ENCODE measurements at regions not wholly inside any gene's neighbourhood (a gene's known extent, or its start where the extent isn't known, plus 50 kb on each side); places are given as distances from the start of the nearest gene placed in this dataset.
"Not testable (repeated sequence)": the region's sequence is repeated elsewhere in the genome, so short reads cannot be mapped to it uniquely, and the experiment has no call there.

DNA sequence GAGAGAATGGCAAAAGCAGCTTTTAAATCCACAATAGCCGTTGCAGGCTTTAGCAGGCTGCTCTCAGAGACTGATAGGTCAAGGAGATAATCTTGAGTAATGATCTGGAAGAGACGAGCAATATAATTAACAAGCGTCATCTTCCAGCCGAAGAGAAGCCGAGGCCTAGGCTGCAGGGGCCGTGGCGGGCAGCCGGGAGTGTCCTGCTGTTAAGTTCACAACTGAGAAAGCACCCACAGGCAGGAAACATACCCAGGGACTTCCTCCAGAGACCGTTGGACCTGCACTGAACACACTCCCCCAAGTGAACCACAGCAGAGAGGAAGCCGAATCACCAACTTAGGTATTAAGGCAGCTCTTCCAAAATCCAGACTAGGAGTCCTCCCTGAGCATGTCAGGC is 182.3 kb downstream of the IRX2 start:
- no peak for DNase-seq (ENCODE audit: low spot score)

DNA sequence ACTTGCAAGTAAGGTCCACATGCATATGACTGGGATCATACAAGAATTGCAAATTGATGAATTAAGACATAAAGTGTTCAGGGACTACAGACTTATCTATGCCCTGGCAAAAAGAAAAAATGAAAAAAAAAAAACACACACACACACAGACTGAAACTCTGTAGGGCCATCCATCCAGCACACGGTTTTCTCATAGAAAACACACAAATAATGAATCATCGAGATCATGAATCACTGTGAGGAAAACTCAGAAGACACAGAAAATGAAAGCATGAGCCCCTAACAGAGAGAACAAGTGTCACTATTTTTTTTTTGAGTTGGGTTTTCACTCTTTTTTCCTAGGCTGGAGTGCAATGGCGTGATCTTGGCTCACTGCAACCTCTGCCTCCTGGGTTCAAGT is 185.2 kb downstream of the IRX2 start:
- no peak for DNase-seq (ENCODE audit: low spot score)

DNA sequence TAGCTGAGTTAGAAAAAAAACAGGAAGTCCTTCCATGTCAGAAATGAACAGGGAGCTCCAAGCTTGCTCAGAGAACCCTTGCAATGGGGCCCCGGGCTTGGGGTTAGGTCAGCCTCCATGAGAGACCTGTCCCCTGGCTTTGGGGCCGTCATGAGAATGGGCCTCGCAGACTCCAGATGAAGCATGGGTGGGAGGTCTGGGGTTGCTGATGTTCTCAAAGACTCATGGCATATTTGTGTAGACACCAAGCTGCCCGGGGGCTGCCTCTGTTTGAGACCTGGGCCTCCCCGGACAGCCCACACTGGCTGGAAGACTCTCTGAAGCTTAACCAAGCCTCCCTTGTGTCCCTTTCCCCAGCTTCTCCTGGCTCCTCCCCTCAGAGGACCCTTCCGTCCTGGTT is 186.3 kb downstream of the IRX2 start:
- DNase-seq (ENCODE audit: low spot score), result no peak

DNA sequence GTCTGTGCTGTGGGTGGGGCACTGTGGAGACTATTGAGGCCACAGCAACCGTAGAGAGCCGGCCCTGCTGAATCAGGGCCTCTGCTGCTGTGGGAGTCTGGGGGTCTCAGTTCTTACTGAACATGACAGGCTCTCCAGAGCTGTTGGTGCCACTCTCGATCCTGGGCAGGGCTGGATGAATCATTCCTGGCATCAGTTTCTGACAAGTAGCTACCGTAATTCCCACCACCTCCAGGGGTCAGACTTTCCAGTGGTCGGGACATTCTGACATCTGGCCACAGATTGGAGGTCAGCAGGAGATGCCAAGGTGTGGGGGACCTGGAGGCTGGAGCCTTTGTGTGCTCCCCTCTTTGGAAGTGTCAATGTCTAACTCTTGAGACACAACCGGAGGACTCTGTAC is 188.4 kb downstream of the IRX2 start:
- no peak for DNase-seq (ENCODE audit: low spot score)

DNA sequence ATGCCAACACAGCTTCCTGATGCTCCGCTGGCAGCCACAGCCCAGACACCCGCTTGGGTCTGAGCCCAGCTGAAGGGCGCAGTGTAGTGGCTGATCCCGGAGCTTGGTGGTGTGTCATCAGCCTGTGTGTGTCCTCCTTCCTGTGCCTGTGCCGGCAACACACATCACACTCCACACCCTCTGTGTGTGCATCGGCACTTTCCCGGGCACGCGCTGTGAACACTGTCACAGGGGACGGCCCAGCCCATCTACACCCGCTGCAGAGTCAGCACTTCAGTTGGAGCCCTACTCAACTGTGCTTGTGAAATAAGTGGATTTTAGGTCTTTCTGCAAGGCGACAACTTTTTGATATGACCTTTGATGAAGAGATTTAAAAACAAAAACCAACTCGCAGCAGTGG is 189.4 kb downstream of the IRX2 start:
- no peak for DNase-seq (ENCODE audit: low spot score)

DNA sequence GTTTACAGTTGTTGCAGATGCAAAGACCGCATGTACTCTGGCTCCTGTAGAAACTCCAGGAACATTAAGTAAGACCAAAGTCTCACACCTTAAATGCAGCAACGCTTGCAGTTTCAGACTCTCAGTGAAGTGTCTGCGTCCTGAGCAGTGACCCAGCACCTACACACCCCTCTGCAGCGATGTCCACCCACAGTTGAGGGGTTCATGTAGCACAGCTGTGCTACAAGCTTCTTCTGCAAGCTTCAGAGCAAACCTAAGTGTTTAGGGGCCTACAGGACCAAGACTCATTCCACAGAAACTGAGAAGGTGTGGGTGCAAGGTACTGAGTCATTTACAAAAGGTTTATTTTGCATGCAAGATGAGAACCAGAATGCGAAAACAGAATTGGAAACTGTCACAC is 191.0 kb downstream of the IRX2 start:
- no peak for DNase-seq (ENCODE audit: low spot score)

DNA sequence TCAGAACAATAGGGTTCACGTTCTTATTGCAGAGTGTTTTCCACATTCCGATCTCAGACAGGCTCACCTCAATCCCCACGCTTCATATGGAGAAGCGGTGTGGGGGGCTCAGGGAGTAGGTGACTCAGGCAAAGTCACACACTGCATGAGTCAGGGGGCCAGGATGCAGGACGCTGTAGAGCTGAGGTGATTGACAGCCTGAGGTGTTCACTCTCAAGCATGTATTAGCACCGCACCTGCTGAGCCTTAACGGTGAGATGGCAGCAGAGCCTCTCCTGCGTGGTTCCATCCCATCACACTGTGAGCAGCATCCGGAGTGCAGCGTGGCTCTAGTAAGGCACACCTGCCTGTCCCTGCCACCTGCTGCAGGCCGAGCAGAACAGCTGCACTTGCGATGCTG is 194.0 kb downstream of the IRX2 start:
- no peak for DNase-seq (ENCODE audit: low spot score)

DNA sequence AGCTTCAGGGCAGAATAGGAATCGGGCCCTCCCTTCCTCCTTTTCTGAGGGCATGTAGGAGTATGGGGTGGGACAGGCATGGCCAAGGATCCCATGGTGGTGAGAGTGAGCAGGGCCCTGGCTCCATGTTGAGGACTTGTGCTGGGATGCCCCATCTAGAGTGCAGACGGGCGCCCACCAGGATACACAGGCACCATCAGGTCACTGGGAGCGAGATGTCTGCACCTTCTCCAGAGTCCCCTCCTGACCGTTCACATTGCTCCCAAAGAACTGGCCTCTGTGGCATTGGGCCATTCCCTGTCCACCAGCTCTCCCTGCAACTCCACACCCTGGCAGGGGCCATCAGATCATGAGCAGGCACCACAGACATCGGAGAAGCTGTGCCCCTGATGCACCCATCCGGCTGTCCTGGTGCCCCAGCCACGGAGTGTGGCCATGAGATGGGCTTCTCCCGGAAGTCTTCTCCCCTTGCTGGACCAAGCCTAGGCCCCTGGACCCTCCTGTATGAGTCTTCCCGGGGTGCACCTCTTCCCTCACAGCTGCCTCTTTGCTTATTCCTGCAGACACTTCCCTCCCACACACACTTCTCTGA is 195.0 kb downstream of the IRX2 start:
- no peak for DNase-seq (ENCODE audit: low spot score)

DNA sequence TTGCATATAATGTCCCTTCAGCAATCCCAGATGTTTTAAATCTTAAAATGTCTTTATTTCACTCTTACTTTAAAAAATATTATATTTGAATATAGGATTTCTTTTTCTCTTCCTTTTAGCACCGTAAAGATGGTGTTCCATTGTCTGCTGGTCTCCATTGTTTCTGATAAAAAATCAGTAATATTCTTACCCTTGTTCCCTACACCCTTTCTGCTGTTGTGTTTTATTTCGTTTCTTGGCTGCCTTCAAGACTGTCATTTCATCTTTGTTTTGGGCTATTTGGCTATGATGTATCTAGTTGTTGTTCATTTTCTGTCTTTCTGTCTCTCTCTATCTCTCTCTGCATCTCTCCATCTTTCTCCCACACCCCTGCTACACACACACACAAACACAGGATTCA is 197.9 kb downstream of the IRX2 start:
- no peak for DNase-seq (ENCODE audit: low spot score)

DNA sequence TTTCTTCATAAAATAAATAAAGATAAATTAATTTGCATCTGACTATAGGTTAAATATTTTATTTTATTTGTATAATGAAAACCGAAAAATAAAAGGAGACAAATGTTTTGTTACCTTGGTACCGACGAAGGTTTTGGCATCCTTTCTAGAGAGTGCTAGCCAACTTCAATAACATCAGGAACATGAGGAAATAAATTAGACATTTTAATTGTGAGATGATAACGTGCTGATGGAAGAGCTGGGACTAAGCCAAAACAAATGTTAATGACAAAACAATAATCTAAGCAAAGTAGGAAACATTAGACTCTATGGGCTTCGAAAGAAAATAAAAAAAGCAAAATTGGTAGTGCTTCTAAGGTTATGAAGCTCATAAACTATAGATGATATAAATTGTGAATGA is 201.0 kb downstream of the IRX2 start:
- no peak for DNase-seq (ENCODE audit: low spot score)

DNA sequence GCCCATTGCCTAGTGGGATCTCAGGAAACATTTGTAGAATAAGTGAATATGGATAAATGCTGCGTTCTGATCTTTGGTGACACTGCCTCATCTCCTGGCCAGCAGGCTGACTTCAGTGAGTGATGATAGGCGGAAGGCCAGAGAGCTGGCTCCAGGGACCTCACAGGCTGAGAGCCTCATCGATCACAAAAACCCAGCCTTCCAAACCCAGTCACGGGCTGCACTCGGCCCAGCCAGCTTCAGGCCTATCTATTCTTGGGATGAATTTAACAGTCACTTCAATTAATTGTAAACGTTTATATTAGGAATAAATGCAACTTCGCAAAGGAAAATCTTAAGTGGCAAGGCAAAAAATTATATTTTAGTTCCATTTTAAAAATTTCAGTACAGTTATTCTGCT is 201.6 kb downstream of the IRX2 start:
- no peak for DNase-seq (ENCODE audit: low spot score)

DNA sequence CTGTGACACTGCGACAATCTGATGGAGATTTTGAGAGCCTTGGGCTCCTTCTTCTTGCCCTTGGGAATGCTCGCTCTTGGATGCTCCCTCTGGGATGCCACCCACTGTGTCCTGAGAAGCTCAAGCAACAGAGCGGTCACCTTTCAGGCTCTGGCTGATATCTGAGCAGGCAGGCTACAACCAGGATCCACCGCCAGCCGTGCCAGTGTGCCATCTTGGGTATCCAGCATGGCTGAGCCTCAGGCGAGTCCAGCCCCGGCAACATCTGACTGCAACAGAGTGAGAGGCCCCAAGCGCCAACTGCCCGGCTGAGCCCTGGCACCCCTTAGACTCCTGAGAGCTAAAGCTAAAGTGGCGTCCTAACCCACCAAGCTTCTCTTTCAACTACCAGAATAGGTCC is 202.1 kb downstream of the IRX2 start:
- no peak for DNase-seq (ENCODE audit: low spot score)

DNA sequence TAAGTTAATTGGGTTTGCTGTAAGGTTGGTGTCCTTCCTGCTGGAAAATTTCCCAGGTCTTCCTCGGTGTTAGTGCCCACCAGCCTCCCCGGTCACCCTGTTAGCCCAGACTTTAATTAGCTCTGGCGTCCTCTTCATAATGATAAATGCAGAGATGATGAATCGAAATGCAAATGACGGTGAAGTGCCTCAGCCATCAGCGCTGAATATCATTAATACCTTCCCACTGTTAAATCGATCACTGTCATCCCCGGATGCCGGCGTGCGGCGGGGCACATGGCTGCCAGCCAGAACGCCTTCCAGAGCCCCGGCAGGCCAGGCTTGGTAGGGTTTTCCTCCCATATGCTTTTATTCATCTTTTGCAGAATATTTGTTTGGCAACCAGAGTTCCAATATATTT is 204.5 kb downstream of the IRX2 start:
- DNase-seq (ENCODE audit: low spot score), result no peak

DNA sequence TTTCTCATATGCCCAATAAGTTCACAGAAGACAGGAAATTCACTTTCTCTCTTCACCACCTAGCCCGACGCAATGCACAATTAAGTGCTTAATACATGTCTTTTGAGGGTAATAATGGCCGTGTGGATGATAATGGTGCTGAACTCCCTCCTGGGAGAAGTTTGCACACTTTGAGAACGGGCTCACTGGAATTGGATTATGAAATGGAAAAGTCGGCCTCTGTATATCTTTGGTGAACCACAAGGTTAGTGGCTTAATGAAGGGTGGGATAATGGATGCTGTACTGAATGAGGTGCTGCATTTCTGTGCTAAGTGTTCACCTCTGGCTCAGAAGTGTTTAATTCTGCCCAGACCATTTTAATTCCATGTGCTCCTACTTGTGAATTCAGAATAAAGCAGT is 207.5 kb downstream of the IRX2 start:
- no peak for DNase-seq (ENCODE audit: low spot score)

DNA sequence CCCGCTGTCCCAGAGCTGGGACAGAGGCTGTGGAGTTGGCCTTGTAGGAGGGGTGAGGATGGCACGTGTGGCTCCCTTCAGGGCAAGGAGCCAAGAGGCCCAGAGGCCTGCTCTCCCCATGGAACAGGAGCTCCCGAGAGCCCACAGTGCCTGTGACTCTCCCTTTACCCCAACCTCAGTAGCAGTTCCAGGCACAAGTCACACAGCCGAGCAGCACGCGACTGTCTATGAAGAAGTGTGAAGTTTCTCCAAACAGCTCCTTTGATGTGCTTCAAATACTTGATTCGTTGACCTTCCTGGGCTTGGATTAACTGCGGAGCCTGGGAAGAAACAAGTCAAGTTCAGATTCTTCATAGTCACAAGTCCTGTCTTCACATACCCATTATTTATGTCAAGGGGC is 208.7 kb downstream of the IRX2 start:
- DNase-seq (ENCODE audit: low spot score), result no peak

DNA sequence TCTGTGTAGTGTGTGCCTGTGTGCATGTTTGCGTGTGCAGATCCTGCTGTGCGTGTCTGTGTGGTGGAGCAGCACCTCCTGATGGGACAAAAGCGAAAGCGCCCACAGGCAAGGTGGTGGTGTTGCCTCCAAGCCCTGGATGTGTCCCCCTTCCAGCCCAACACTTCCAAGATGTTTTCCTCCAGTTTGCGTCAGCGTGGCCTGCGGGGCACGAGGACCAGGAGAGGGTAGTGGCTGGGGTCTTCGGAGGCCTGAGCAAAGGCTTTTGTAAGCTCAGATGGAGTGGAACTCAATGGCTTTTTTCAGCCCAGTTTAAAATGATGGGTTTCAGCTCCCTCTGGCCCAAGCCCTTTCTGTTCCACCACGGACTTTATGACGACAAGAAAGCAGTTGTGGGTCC is 209.5 kb downstream of the IRX2 start:
- DNase-seq (ENCODE audit: low spot score), result no peak

DNA sequence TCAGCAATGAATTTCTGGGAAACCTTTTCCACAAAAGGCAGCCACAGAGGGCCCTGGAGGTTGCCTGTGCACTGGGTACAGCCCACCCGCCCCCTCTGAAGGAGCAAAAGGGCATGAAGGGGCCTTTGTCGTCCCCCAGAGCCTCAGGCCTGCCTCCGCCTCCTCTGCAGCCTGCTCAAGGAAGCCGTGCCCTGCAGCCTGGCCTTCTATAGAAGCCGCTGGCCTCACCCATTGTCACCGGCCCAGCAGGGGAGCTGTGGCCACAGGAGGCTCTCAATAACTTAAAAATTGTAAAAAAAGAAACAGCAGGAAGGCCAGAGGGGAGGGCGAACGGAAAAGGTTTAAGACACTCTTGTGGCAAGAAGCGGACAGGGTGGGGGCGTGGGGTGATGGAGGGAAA is 213.3 kb downstream of the IRX2 start:
- no peak for DNase-seq (ENCODE audit: low spot score)

DNA sequence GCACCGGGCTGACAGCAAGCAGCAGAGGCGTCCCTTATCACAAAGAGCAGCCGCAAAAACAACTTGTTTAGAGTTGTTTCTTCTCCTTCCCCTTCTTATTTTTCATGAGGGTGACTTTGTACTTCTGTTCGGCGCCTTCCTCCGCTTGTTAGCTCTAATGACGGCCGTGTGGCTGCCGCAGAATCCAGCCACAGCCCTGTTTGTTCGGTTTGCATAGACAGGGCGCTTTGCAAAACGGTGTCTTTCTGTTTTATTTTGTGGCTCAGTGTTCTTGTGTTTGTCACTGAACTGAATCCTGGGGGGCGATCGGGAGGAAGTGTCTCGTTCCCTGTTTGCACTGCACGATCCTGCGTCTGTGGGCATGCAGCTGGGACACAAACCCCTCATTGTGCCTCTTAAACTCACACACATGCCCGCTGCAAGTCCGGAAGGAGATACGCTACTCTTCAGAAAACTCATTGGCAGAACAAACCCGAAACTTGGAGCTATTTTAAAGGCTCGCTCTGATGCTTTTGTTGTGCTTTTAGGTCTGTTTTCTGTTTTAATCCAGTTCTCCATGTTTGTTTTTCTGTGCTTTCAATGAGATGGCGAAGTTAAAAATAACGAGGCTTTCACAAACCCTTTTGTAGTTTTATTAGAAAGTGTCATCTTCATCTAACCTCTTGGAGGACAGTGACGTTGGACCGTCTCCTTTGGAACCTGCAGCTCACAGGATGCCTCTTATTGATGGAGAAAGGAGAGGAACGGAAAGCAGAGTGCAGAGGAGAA is 213.9 kb downstream of the IRX2 start:
- no peak for DNase-seq (ENCODE audit: low spot score)

DNA sequence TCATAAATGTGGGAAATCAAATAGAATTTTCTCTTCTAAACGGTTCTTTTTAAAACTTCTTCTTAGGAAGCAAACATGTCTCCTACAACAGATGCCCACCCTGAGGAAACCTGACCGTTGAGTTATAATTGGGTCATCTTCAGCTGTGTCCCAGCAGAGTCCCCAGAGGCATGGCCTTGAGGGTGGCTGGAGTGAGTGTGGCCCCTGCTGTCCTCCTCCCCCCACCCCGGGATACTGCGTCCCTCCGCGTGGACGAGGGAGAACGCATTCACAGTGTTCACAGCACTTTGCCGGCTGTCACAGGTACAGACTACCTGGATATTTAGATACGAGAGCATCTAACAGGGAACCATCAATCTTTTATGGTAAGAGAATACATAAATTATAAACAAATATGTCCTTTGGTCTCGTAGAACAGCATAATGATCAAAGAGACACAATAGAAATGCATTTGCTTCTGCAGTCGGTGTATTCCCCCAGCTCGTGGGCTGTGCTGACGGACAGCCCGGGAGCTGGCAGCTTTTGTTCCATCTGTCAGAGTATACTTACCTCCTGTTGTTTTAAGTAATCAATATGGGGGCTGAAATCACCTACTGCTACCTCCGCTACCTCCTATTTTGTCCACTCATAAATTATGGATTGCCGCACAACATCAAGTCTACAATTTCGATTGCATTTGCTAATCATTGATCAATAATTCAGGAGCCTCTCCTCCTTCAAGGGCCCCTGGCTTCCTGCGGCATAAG is 214.7 kb downstream of the IRX2 start:
- DNase-seq (ENCODE audit: low spot score), result no peak

DNA sequence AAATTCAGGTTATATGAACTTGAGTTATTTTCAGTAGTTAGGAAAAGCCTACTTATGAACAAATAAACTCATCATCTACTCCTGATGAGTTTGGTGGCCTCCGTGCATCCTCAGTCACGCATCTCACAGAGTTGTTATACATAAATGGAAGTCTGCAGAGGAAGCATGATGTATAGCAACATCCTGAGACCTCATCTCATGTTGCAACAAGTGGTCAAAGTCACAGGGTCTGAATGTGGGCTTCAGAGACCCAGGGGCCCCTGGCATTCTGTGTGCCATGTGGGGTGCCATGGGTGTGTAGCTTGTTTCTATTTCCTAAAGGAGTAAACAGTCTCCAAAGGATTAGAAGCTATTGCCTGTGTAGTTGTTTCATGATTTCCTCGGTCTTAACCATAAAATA is 216.5 kb downstream of the IRX2 start:
- no peak for DNase-seq (ENCODE audit: low spot score)

DNA sequence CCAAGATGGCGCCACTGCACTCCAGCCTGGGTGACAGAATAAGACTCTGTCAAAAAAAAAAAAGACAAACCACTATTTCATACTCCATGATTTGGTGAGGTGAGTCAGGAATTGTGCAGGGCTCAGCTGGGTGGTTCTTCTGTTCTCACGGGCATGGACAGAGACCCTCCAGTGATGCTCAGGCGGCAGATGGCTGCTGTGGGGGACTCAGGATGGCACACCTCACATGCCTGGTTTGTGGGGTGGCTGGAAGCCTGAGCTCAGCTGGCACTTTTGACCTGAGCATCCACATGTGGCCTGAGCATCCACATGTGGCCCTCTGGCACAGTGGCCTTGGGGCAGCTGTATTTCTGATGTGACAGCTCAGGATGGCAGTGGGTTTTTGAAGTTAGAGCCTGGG is 217.2 kb downstream of the IRX2 start:
- DNase-seq (ENCODE audit: low spot score), result no peak

DNA sequence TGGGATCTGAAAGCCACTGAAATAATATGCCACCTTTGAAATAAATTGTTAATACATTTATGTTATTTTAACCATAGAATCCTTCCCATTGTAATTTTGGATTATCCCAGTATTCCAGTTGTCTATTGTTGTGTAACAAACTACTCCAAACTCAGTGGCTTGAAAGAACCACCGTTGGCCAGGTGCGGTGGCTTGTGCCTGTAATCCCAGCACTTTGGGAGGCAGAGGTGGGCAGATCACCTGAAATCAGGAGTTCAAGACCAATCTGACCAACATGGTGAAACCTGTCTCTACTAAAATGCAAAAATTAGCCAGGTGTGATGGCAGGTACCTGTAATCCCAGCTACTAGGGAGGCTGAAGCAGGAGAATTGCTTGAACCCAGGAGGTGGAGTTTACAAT is 217.6 kb downstream of the IRX2 start:
- not testable (repeated sequence) for DNase-seq (ENCODE audit: low spot score)

DNA sequence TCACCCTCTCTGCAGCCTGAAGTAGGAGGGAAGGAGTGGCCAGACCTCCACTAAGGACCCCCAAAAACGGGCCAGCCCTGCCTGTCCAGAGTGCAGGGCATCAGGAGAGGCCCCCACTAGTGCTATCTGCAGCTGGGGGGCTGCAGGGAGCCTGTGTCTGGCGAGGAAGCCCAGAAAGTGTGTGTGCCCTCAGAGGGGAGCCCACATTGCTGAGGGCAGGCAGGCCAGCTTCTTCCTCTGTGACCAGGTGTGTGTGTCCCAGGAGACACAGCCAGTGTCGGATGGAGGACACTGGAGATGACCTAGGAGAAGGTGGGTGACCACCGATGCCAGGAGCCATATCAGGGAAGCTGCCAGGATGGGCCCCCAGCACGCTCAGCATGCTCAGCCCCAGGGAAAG is 218.7 kb downstream of the IRX2 start:
- DNase-seq (ENCODE audit: low spot score), result no peak

DNA sequence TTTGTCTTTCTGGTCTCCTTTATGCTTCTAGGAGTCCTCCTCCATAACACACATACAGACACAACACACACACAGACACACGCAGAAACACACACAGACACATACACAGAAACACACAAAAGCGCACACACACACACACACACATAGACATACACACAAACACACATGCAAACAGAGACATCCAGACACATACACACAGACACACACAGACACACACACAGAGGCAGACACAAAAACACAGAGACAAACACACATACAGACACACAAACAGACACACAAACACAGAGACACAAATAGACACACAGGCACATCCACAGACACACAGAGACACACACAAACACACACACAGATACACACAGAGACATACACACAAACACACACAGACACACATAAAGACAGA is 220.2 kb downstream of the IRX2 start:
- no peak for DNase-seq (ENCODE audit: low spot score)
